OCI-LY1 (cell line): ENCODE measurements at regions not wholly inside any gene's neighbourhood (a gene's known extent, or its start where the extent isn't known, plus 50 kb on each side); places are given as distances from the start of the nearest gene placed in this dataset.

ENCODE experiments used
- H2AFZ ChIP-seq: fragments of 200-600 bp; sonication (generic), shearing (Covaris generic); 2 replicates; pipeline ENCODE4 v1.6.0; 2014; ENCODE audit warnings: antibody characterized with exemption, mild to moderate bottlenecking, low read length
- H3F3A ChIP-seq: fragments of 200-600 bp; sonication (generic), shearing (Covaris generic); 2 replicates; pipeline ENCODE4 v1.6.0; 2014; ENCODE audit warnings: mild to moderate bottlenecking, antibody characterized with exemption, low read length, moderate library complexity; ENCODE audit not compliant: insufficient read depth
- H3K27ac ChIP-seq: fragments of 200-600 bp; sonication (generic); 2 replicates; pipeline ENCODE4 v1.5.1; 2014; ENCODE audit warnings: low read length, mixed run types, mild to moderate bottlenecking, low read depth; ENCODE audit not compliant: poor library complexity, severe bottlenecking
- H3K27me3 ChIP-seq: fragments of 200-600 bp; sonication (generic); 2 replicates; pipeline ENCODE4 v1.6.0; 2014; ENCODE audit warnings: antibody characterized with exemption, mild to moderate bottlenecking, low read length, moderate library complexity; ENCODE audit not compliant: insufficient read depth
- H3K36me3 ChIP-seq: fragments of 200-600 bp; sonication (generic); 2 replicates; pipeline ENCODE4 v1.6.1; 2014; ENCODE audit warnings: mild to moderate bottlenecking, antibody characterized with exemption, low read length, moderate library complexity, mixed read lengths; ENCODE audit not compliant: insufficient read depth
- H3K4me1 ChIP-seq: fragments of 200-600 bp; sonication (generic); 2 replicates; pipeline ENCODE4 v1.5.1; 2014; ENCODE audit warnings: mild to moderate bottlenecking, low read length, moderate library complexity; ENCODE audit not compliant: insufficient read depth, severe bottlenecking
- H3K4me2 ChIP-seq: fragments of 200-600 bp; sonication (generic), shearing (Covaris generic); 2 replicates; pipeline ENCODE4 v1.6.1; 2014; ENCODE audit warnings: low read length
- H3K4me3 ChIP-seq: fragments of 200-600 bp; sonication (generic); 2 replicates; pipeline ENCODE4 v1.5.1; 2014; ENCODE audit warnings: low read length, low read depth, mild to moderate bottlenecking, mixed read lengths; ENCODE audit not compliant: poor library complexity, severe bottlenecking
- H3K79me2 ChIP-seq: fragments of 200-600 bp; shearing (Covaris generic); 2 replicates; pipeline ENCODE4 v1.6.1; 2016; ENCODE audit warnings: mixed run types, low read length, mixed read lengths; ENCODE audit not compliant: insufficient read depth
- H3K9ac ChIP-seq: fragments of 200-600 bp; sonication (generic), shearing (Covaris generic); 2 replicates; pipeline ENCODE4 v1.6.1; 2014; ENCODE audit warnings: mild to moderate bottlenecking, low read length, mixed read lengths
- H3K9me2 ChIP-seq: fragments of 200-600 bp; sonication (generic), shearing (Covaris generic); 2 replicates; pipeline ENCODE4 v1.6.1; 2014; ENCODE audit warnings: low read depth, mild to moderate bottlenecking, low read length, mixed read lengths
- H3K9me3 ChIP-seq: fragments of 200-600 bp; shearing (Covaris generic); 2 replicates; pipeline ENCODE4 v1.6.1; 2014; ENCODE audit warnings: low read length, mixed read lengths
- H4K20me1 ChIP-seq: fragments of 200-600 bp; sonication (generic), shearing (Covaris generic); 2 replicates; pipeline ENCODE4 v1.6.0; 2016; ENCODE audit warnings: mild to moderate bottlenecking, low read length; ENCODE audit not compliant: insufficient read depth
- CTCF ChIP-seq: fragments of 200-600 bp; sonication (generic), shearing (Covaris generic); IDR thresholded peaks from 2 replicates; pipeline ENCODE4 v1.5.1; 2017; ENCODE audit warnings: mild to moderate bottlenecking, antibody characterized with exemption, low read length, moderate library complexity, mixed read lengths
- EZH2 ChIP-seq: fragments of 200-600 bp; sonication (generic), shearing (Covaris generic); IDR thresholded peaks from 2 replicates; pipeline ENCODE4 v1.8.0; 2017; ENCODE audit warnings: borderline replicate concordance, mixed run types, mild to moderate bottlenecking, antibody characterized with exemption, low read length, moderate library complexity, mixed read lengths

- Histone ChIP-seq H3K79me2 (no peaks in the 10 kb centered on the region), H3K36me3 (no peaks in the 10 kb centered on the region), H3K9ac (no peak overlapping the region), H3K4me1 (no peaks in the 10 kb centered on the region), H3K9me3 (no peaks in the 10 kb centered on the region), H3K4me3 (no peak overlapping the region), H3K4me2 (no peak overlapping the region), H3K27ac (no peak overlapping the region), H3K27me3 (no peaks in the 10 kb centered on the region), H3K9me2 (no peaks in the 10 kb centered on the region), H2AFZ (no peak overlapping the region), H3F3A (no peaks in the 10 kb centered on the region), H4K20me1 (no peaks in the 10 kb centered on the region)
- TF ChIP-seq EZH2: no peak
- TF ChIP-seq CTCF: no peak
Measured at GRCh38 chr6:98239057-98239456, 595.3 kb upstream of the POU3F2 start.

- H3F3A ChIP-seq: no peaks in the 10 kb centered on the region
- no peak overlapping the region for H3K9ac ChIP-seq
- H4K20me1 ChIP-seq: no peaks in the 10 kb centered on the region
- H2AFZ ChIP-seq: no peak overlapping the region
- TF ChIP-seq EZH2 (no peak), CTCF (no peak)
- H3K27me3 ChIP-seq: no peaks in the 10 kb centered on the region
- no peaks in the 10 kb centered on the region for H3K9me2 ChIP-seq
- no peaks in the 10 kb centered on the region for H3K36me3 ChIP-seq
- no peaks in the 10 kb centered on the region for H3K79me2 ChIP-seq
- no peak overlapping the region for H3K4me3 ChIP-seq
- no peak overlapping the region for H3K27ac ChIP-seq
- H3K4me1 ChIP-seq: no peaks in the 10 kb centered on the region
- no peaks in the 10 kb centered on the region for H3K9me3 ChIP-seq
- H3K4me2 ChIP-seq: no peak overlapping the region
Measured at GRCh38 chr6:98241630-98242029, 592.7 kb upstream of the POU3F2 start.

- Histone ChIP-seq H4K20me1 (no peaks in the 10 kb centered on the region), H2AFZ (no peak overlapping the region), H3K9me3 (no peaks in the 10 kb centered on the region), H3F3A (no peaks in the 10 kb centered on the region), H3K4me1 (no peaks in the 10 kb centered on the region), H3K27ac (no peak overlapping the region), H3K27me3 (no peaks in the 10 kb centered on the region), H3K9ac (no peak overlapping the region), H3K36me3 (no peaks in the 10 kb centered on the region), H3K4me3 (no peak overlapping the region), H3K9me2 (no peaks in the 10 kb centered on the region), H3K79me2 (no peaks in the 10 kb centered on the region), H3K4me2 (no peak overlapping the region)
- TF ChIP-seq CTCF (no peak), EZH2 (no peak)
Measured at GRCh38 chr6:98254624-98255023, 579.8 kb upstream of the POU3F2 start.
